A549 (cell line): ENCODE measurements at regions not wholly inside any gene's neighbourhood (a gene's known extent, or its start where the extent isn't known, plus 50 kb on each side); places are given as distances from the start of the nearest gene placed in this dataset.

Source experiments
- ATAC-seq, 2 experiments: fragments of 200-7000 bp in 1 of 2; fragments of >200 bp in 1 of 2; cut with Nextera tagmentation in 1 of 2; cut with Tn5 transposase in 1 of 2; 3 replicates each; pipeline versions ENCODE4 v1.8.0 to v1.9.1; 2018 to 2020; ENCODE audit warnings: mild to moderate bottlenecking in 1 of 2, moderate library complexity in 1 of 2
- CTCF ChIA-PET: fragments of 300-600 bp; sonication (Branson Sonifier 250); formaldehyde crosslinking; extraction: SDS; loops from one replicate; lab custom pipeline; 2021; ENCODE audit warnings: antibody characterized with exemption, inconsistent platforms; lab: Yijun Ruan, JAX
- POLR2A ChIA-PET: fragments of 350-600 bp; formaldehyde crosslinking; extraction: SDS; loops from one replicate; lab custom pipeline; 2021; ENCODE audit warnings: antibody characterized with exemption, inconsistent platforms; lab: Yijun Ruan, JAX
- DNase-seq, 2 experiments: peaks; one replicate each; pipeline versions ENCODE4 v3.0.0 to v3.0.0-alpha.2; 2011 to 2016; ENCODE audit warnings: low read depth in 1 of 2, low spot score in 1 of 2
- FAIRE-seq: peaks from 2 replicates; lab custom pipeline; 2011; peaks lifted over from hg19 to GRCh38; lab: Jason Lieb, UNC
- H3K27ac ChIP-seq, 2 experiments: fragments of >200 bp; sonication (Bioruptor Twin); formaldehyde crosslinking; 3 replicates each; pipeline ENCODE4 v1.5.1; 2016 to 2017
- H3K4me1 ChIP-seq: fragments of >200 bp; sonication (Bioruptor Twin); formaldehyde crosslinking; 3 replicates; pipeline ENCODE4 v1.6.1; 2016
- H3K4me2 ChIP-seq: fragments of >200 bp; sonication (Bioruptor Twin); formaldehyde crosslinking; 3 replicates; pipeline ENCODE4 v1.6.1; 2016
- H3K4me3 ChIP-seq: fragments of >200 bp; sonication (Bioruptor Twin); formaldehyde crosslinking; 3 replicates; pipeline ENCODE4 v1.5.1; 2016
- H3K9me3 ChIP-seq: fragments of >200 bp; sonication (Bioruptor Twin); formaldehyde crosslinking; 3 replicates; pipeline ENCODE4 v1.6.1; 2016
- CHD2 ChIP-seq: fragments of 150-350 bp; IDR thresholded peaks from 2 replicates; pipeline ENCODE4 v1.6.1; 2014; ENCODE audit warnings: low read length; ENCODE audit not compliant: partially characterized antibody
- FOSB ChIP-seq: fragments of 250-450 bp; sonication (Bioruptor Pico); IDR thresholded peaks from 2 replicates; pipeline ENCODE4 v1.5.0; 2020; ENCODE audit warnings: mild to moderate bottlenecking, moderate library complexity
- FOXS1 ChIP-seq: fragments of 250-450 bp; sonication (Bioruptor Pico); IDR thresholded peaks from 2 replicates; pipeline ENCODE4 v1.5.0; 2020; ENCODE audit warnings: mild to moderate bottlenecking, moderate library complexity
- HOXA7 ChIP-seq: fragments of 250-450 bp; sonication (Bioruptor Pico); IDR thresholded peaks from 2 replicates; pipeline ENCODE4 v1.5.0; 2020; ENCODE audit warnings: mild to moderate bottlenecking, moderate library complexity
- HOXB5 ChIP-seq: fragments of 250-450 bp; sonication (Bioruptor Pico); IDR thresholded peaks from 2 replicates; pipeline ENCODE4 v1.5.0; 2020; ENCODE audit warnings: mild to moderate bottlenecking, moderate library complexity
- JUNB ChIP-seq: fragments of >200 bp; sonication (Bioruptor Twin); formaldehyde crosslinking; IDR thresholded peaks from 2 replicates; pipeline ENCODE4 v1.6.1; 2016
- KDM5A ChIP-seq: fragments of 200-600 bp; sonication (generic); IDR thresholded peaks from 2 replicates; pipeline ENCODE4 v1.6.1; 2016; ENCODE audit warnings: antibody characterized with exemption, mild to moderate bottlenecking
- PHF8 ChIP-seq: fragments of 200-600 bp; sonication (generic); IDR thresholded peaks from 2 replicates; pipeline ENCODE4 v1.6.1; 2016; ENCODE audit warnings: low read depth, mild to moderate bottlenecking, antibody characterized with exemption, moderate library complexity, borderline replicate concordance
- POLR2A ChIP-seq: IDR thresholded peaks from 2 replicates; pipeline ENCODE4 v1.6.1; 2012; ENCODE audit warnings: mild to moderate bottlenecking, low read length
- RARB ChIP-seq: fragments of 250-450 bp; sonication (Bioruptor Pico); IDR thresholded peaks from 2 replicates; pipeline ENCODE4 v1.8.0; 2021; ENCODE audit warnings: mild to moderate bottlenecking, moderate library complexity
- RNF2 ChIP-seq: fragments of 200-600 bp; sonication (generic); IDR thresholded peaks from 2 replicates; pipeline ENCODE4 v1.6.1; 2016; ENCODE audit warnings: low read depth, mild to moderate bottlenecking, antibody characterized with exemption, moderate library complexity, borderline replicate concordance
- SMC3 ChIP-seq: fragments of >200 bp; sonication (Bioruptor Twin); formaldehyde crosslinking; IDR thresholded peaks from 3 replicates; pipeline ENCODE4 v1.6.1; 2018; ENCODE audit warnings: inconsistent platforms
- ZSCAN20 ChIP-seq: fragments of 250-450 bp; sonication (Bioruptor Pico); IDR thresholded peaks from 2 replicates; pipeline ENCODE4 v1.8.0; 2022; ENCODE audit warnings: mild to moderate bottlenecking, moderate library complexity
- WGBS: methylation state at CpG from one replicate; pipeline ENCODE4 v1.1.6; 2017; ENCODE audit errors: missing lambda C conversion rate; 5-methylcytosine and 5-hydroxymethylcytosine counted together
- TF ChIP-seq, protein P1 (sequence below): fragments of >200 bp; sonication (Bioruptor Twin); formaldehyde crosslinking; IDR thresholded peaks from 3 replicates; pipeline ENCODE4 v1.6.1; 2016
- TF ChIP-seq, protein P2 (sequence below): fragments of 450-650 bp; IDR thresholded peaks from 2 replicates; pipeline ENCODE4 v1.6.1; 2014; ENCODE audit warnings: antibody characterized with exemption
- TF ChIP-seq, protein P3 (sequence below): fragments of >200 bp; sonication (Bioruptor Twin); formaldehyde crosslinking; IDR thresholded peaks from 3 replicates; pipeline ENCODE4 v1.5.1; 2016

DNA sequence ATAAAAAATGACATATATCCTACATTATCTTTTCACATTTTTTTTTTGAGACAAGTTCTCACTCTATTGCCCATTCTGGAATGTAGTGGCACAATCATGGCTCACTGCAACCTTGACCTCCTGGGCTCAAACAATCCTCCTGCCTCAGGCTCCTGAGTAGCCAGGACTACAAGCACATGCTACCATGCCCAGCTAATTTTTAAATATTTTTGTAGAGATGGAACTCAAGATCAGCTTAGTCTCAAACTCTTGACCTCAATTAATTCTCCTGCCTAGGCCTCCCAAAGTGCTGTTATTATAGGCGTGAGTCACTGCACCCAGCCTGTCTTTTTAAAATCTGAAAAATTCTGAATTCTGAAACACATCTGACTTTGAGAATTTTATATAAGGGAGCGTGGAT is 241.9 kb upstream of the DCN start (continued):
- TF ChIP-seq FOXS1 (CRISPR knock-in tag) (no peak), FOSB (no peak)

DNA sequence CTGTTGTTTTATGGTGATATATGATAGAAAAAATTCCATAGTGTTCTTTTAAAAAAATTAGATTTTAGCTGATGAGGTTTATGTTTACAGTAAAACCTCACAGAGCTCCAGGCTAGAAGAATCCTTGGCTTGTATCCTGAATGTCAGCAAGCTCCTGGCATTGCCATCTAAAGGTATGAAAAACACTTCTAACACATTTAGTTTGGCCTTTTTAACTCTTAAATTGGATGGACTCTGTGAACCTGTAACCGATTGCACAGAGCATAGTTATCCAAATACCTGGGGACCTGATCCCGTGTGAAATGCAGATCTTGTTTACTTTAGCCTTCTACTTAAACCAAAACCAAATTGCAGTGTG is 241.1 kb upstream of the DCN start:
- Histone ChIP-seq H3K4me1 (no peaks in the 10 kb centered on the region; the same call in 2 of the 3 replicates), H3K4me3 (no peak overlapping the region), H3K9me3 (no peaks in the 10 kb centered on the region), H3K27ac (no peak overlapping the region), H3K4me2 (no peak overlapping the region)
- ATAC-seq (no peak), FAIRE-seq (no peak), DNase-seq (no peak)
- POLR2A ChIA-PET: no interaction called here
- WGBS: 29% methylated on average over 2 of the region's 2 CpGs
- CTCF ChIA-PET: no interaction called here
- TF ChIP-seq PHF8 (no peak), POLR2A (no peak), CHD2 (no peak), HOXB5 (CRISPR knock-in tag) (no peak), RARB (CRISPR knock-in tag) (no peak), ZSCAN20 (CRISPR knock-in tag) (no peak)
- TF ChIP-seq, protein P1, sequence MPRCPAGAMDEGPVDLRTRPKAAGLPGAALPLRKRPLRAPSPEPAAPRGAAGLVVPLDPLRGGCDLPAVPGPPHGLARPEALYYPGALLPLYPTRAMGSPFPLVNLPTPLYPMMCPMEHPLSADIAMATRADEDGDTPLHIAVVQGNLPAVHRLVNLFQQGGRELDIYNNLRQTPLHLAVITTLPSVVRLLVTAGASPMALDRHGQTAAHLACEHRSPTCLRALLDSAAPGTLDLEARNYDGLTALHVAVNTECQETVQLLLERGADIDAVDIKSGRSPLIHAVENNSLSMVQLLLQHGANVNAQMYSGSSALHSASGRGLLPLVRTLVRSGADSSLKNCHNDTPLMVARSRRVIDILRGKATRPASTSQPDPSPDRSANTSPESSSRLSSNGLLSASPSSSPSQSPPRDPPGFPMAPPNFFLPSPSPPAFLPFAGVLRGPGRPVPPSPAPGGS: no peak

DNA sequence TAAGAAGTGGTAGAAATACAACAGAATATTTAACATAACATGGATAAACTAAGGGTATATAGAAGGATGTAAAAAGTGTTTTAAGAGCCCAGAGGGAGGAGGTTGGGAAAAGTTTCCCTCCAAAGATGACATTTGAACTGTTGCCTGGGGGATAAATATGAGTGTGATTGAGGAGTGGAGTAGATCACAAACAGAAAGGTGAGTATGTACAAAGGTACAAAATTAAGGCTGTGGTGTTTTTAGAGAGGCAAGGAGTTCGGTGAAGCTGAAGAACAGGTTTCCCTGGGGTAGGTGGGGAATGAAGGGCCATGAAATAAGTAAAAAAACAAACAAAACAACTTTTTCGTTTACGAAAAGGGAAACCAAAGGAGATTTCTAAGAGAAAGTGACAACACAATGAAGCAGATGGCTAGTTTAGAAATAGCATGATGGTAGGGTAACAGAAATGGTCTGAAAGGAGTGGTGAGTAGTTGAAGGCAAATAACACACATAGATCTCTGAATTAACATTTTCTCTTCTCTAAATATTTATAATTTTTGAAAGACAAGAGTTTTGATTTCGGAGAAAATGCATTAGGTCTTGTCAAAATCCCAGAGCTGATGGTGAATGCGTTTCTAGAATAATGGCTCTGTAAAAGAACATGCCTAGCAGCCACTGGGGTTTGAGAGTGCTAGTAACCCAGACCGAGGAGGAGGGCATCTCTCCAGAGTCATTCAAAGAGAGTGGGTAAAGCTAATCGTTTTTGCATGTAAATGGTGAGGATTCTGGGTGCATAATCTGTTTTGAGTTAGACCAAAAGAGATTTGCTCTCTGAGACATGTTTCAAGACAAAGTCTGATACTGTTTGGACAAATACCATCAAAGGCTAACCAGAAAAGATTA is 240.4 kb upstream of the DCN start:
- Histone ChIP-seq H3K4me3 (no peak overlapping the region), H3K4me1 (no peaks in the 10 kb centered on the region; the same call in 2 of the 3 replicates), H3K27ac (no peak overlapping the region), H3K4me2 (no peak overlapping the region), H3K9me3 (no peaks in the 10 kb centered on the region)
- no peak for FAIRE-seq
- no peak for DNase-seq
- ChIA-PET CTCF (no interaction called here), POLR2A (no interaction called here)
- TF ChIP-seq HOXA7 (CRISPR knock-in tag) (no peak), RNF2 (no peak), ZSCAN20 (CRISPR knock-in tag) (no peak)
- TF ChIP-seq, protein P2, sequence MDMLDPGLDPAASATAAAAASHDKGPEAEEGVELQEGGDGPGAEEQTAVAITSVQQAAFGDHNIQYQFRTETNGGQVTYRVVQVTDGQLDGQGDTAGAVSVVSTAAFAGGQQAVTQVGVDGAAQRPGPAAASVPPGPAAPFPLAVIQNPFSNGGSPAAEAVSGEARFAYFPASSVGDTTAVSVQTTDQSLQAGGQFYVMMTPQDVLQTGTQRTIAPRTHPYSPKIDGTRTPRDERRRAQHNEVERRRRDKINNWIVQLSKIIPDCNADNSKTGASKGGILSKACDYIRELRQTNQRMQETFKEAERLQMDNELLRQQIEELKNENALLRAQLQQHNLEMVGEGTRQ: no peak
- TF ChIP-seq, protein P3, sequence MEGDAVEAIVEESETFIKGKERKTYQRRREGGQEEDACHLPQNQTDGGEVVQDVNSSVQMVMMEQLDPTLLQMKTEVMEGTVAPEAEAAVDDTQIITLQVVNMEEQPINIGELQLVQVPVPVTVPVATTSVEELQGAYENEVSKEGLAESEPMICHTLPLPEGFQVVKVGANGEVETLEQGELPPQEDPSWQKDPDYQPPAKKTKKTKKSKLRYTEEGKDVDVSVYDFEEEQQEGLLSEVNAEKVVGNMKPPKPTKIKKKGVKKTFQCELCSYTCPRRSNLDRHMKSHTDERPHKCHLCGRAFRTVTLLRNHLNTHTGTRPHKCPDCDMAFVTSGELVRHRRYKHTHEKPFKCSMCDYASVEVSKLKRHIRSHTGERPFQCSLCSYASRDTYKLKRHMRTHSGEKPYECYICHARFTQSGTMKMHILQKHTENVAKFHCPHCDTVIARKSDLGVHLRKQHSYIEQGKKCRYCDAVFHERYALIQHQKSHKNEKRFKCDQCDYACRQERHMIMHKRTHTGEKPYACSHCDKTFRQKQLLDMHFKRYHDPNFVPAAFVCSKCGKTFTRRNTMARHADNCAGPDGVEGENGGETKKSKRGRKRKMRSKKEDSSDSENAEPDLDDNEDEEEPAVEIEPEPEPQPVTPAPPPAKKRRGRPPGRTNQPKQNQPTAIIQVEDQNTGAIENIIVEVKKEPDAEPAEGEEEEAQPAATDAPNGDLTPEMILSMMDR: no peak
- ATAC-seq: no peak
- 32% methylated on average over 7 of the region's 7 CpGs for WGBS

DNA sequence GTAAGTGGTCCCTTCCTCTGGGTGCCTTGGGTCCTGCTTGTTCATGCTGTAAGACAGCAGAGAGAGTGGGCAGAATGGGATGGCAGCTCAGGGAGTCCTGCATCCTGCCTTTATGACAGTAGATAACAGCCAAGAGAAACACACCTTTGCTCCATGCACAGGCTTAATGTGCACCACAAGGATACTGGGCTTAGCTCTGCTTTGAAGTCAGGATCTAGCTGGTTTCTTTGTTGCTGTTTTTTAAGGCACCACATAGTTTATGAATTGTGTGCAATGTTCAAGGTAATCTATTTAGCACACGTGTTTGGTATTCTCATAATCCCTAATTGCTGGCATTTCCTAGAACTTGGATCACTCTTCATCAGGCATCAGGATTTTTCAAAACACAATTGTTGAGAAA is 239.5 kb upstream of the DCN start:
- POLR2A ChIA-PET: no interaction called here
- H3K4me2 ChIP-seq: no peak overlapping the region

More for the DNA sequence above, 239.5 kb upstream of the DCN start:
- 20% methylated on average over 1 of the region's 1 CpG for WGBS
- no peak for TF ChIP-seq JUNB
- TF ChIP-seq SMC3: no peak
- no peak for TF ChIP-seq HOXA7 (CRISPR knock-in tag)
- no peak for TF ChIP-seq KDM5A
- ATAC-seq: no peak
- H3K4me3 ChIP-seq: no peak overlapping the region
- no peaks in the 10 kb centered on the region; the same call in 2 of the 3 replicates for H3K4me1 ChIP-seq
- CTCF ChIA-PET: no interaction called here
- H3K9me3 ChIP-seq: no peaks in the 10 kb centered on the region
- no peak for DNase-seq
- H3K27ac ChIP-seq: no peak overlapping the region
- FAIRE-seq: no peak
